Heart left ventricle (tissue), 13 donors: ENCODE measurements at regions not wholly inside any gene's neighbourhood (a gene's known extent, or its start where the extent isn't known, plus 50 kb on each side); places are given as distances from the start of the nearest gene placed in this dataset.

Experiments
- CTCF ChIP-seq, 12 donors: fragments of 200-600 bp; sonication (generic) in 4 of 12; IDR thresholded peaks; one replicate each; pipeline versions ENCODE4 v1.5.0 to v1.8.0; 2018 to 2022; ENCODE audit warnings: antibody characterized with exemption in 12 of 12, mild to moderate bottlenecking in 5 of 12
- POLR2A ChIP-seq, 2 donors: fragments of 450-650 bp; IDR thresholded peaks; one replicate each; pipeline ENCODE4 v1.6.1; 2017; ENCODE audit warnings: antibody characterized with exemption in 2 of 2, mild to moderate bottlenecking in 2 of 2, moderate library complexity in 2 of 2
- donor health status: ischemic (EF 13 %, LVEDD 7.1; RV severe dilation, severe dysfunction).
- donor health status: DM: no; HTN: yes; CAD: no.
- donor health status: DM: no; HTN: no; CAD: no.
- donor health status: ischemic (EF 25% LVEDD 6.9; RV normal size, moderate dysfunction).
- donor health status: ischemic (EF 25% LVEDD 5.7; RV mildly dilated, moderate dysfunction).
- donor health status: ischemic (EF 35%, LVEDD 5.7; RV mildly dilated, moderate dysfunction).
- donor health status: nonischemic (EF 11% LVEDD 7.7; RV severe dilation, severe dysfunction).
- donor health status: DM: yes; HTN: yes; CAD: no.
- donor health status: PGD.
- donor health status: ischemic (EF 29% LVEDD 5.4; RV normal size, mild dysfunction).
- donor health status: nonischemic (EF 23%, LVEDD 6.1; RV moderate dilation, normal function).

DNA sequence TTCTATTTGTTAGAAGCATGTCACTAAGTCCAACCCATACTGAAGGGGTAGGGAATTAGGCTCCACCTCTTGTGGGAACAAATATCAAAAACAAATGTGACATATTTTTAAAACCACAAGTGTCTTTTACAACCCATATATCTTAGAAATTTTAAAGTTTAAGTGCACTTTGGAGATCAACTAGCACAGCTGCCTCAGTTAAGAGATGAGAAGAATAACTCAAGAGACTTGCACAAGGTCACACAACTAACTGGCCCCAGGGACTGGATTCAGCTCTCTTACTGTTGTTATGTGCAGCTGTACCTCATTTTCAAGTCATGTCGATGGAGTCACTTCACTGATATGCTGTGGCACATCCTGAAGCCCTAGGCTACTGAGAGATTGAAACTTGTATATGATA is 102.9 kb upstream of the BMP2 start:
- TF ChIP-seq CTCF (IDR thresholded peaks at IDR 0.05) = no peak
- TF ChIP-seq POLR2A (IDR thresholded peaks at IDR 0.05) = no peak
